DMS153 treated with DMSO at 0.1 percent for 48 hours (cell line): ENCODE measurements at regions not wholly inside any gene's neighbourhood (a gene's known extent, or its start where the extent isn't known, plus 50 kb on each side); places are given as distances from the start of the nearest gene placed in this dataset.

ENCODE experiments used
- DNase-seq: peaks from one replicate; lab custom pipeline; 2025; ENCODE audit not compliant: unreplicated experiment; lab: John Stamatoyannopoulos, UW

DNA sequence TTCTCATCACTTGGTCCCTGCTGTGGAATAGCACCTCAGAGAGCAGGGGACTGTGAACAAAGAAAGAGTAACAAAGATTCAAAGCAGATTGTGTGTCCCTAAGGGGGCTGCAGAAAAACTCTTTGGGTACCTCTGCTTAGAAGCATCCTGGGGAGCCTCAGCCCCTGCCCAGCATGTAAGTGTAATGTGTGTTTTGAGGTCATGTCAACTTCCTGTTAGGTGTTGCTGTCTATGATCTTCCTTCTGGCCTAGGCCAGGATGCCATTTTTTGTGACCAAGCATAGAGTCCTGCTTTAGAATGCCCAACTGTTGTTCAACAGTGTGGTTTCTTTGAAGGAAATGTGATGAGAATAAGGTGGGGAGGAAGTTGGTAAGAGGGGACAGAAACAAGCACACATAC lies 77.1 kb upstream of the BCL6 start:
- DNase-seq = no peak

DNA sequence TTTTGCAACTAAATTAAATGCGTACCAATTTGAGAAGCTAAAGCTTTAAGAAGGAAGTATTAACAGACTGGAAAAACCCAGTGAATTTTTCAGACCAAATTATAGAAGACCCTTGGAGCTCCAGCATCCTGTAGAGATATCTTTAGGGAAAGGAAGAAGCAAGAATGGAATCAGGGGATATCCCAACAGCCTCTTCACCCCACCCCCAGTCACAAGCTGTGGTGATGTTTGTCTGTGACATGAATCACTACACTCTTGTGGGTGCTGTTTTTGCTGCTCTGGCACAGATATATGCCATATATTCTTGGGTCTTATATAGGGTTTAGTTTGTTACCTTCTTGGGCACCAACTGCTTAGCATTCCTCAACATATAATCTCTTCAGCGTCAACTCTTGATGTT lies 78.5 kb upstream of the BCL6 start:
- DNase-seq = no peak

DNA sequence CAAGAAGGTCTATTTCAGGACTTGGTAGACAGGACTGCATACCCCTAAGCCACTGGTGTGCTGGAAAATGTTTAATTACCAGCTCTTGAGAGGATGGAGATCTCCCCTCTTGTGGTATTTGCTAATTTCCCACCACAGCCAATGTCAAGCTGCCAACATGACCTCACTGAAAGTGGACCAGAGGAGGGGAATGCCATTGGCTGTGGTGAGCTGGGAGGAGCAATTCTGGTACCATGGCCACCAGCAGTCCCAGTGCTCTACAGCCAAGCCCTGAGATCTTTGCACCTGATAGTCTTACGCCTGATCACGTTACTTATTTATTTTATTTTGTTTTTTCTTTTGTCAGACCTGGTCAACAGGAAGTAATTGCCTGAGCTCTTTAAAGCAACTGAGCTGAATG lies 82.5 kb upstream of the BCL6 start:
- no peak for DNase-seq

DNA sequence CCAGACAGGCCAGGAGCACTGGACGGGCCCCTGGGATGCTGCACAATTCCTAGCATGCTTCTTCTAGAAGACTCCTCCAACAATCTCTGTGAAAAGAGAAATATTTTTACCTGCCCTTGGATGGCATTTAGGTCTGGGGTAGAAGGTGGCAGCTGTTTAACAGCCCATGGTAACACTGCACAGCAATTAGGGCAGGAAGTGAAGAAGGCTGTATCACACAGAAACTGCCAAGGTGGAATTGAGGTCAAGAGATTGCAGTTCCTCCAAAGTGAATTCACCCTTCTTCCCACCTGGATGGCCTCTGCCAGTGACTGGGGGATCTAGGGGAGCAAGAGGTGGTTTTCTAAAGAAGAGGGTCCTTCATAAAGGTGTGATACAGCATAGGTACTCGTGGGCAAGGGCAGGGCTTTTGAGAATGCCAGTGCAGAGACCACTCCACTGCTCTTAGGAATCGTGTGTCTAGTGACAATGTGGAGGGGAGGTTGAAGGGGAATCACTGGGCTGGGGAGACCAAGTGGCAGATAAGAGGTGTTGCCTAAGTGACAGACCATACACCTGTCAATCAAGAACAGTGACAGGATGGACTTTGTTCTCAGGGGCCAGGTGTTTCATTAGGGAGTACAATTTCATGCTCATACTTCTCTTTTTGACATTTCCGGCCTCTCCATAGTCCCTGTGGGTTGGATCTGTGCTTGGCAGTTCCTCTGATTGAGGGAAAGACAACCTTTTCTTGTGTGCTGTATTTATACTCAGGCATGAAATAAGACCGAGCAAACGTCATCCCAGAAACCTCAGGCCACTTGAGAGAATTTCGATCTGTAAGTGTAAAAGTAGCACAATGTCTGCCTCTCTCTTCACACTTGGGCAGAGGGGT lies 83.5 kb upstream of the BCL6 start:
- DNase-seq = no peak

DNA sequence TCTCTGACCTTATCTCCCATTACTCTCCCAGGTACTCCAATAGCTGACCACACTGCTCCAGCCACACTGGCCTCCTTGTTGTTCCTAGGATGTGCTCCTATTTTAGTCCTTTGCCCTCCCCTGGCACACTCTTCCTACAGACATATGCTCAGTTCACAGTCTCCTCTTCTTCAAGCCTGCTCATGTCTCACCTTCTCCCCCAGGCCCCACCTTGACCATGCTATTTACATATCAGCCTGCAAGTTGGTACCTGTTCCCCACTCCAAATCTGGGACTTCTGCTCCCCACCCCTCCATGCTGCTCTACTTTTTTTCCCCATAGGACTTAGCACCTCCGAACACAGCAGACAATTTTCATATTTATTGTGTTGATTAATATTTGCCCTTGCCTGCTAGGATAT lies 84.9 kb upstream of the BCL6 start:
- DNase-seq = no peak

DNA sequence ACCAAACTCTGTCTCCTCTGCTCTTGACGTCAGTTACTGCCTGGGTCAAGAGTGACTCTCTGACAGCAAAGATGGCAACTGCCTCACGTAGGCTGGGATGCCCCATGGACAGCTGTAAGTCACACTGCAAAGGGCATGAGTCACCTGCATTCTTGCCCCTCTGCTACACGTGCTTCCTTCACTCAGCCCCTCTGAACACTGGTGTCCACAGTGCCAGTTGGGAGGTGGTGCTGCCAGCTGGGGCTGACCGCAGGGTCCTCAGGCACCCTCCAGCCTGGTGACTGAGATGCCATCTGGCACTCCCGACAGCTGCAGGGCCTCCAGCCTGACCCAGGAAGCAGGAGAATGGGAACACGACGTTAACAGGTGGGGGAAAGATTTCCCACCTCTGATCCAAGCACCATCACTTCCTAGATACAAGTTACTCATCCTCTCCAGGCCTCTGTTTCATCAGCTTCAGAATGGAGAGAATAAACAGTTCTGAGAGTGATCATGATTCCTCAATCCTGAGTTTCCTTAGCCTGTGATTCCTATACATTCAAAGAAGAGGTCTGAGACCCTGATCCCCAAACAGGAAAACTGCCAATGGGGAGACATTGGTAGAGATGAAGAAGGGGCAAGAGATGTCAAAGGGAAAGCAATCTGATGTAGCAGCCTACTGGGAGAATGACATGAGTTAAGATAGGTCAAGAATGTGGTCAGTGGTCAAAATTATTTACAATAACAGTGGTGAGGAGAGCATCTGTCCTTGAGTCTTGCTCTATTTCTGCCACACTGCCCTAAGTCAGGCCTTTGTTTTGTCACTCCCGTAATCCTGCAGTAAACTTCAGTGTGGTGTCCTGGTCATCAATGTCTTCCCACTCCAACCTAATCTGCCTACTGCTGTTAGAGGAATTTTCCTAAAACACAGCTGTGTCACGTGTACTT lies 86.1 kb upstream of the BCL6 start:
- no peak for DNase-seq

DNA sequence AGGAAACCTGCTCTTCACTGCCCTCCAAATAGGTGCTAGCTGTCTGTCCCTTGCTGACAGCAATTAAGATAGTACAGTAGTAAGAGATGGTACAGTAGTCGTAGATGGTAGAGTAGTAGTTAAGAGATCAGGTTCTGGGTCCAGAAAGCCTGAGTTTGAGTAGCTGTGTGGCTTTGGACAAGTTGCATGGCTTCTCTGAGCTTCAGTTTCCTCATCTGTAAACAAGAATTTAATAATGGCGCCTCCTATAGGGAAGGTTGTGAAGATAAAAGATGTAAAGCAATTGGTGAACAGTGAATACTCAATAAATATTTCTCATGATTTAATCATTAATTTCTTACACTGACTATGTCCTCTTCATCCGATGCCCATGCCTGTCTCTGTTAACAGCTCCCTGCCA lies 86.9 kb upstream of the BCL6 start:
- DNase-seq = no peak

DNA sequence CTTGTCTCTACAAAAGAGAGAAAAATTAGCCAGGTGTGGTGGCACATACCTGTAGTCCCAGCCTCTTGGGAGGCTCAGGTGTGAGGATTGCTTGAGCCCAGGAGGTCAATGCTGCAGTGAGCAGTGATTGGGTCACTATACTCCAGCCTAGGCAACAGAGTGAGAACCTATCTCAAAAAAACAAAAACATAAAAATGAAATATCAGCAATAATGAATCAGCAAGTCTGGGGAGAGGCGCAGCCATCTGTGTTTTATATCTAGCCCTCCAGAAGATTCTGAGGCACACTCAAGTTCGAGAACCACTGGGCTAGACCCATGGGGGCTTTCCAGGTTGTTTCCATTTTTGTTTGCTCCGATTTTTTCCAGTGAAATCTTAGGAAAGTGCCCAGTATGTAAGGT lies 88.1 kb upstream of the BCL6 start:
- no peak for DNase-seq

DNA sequence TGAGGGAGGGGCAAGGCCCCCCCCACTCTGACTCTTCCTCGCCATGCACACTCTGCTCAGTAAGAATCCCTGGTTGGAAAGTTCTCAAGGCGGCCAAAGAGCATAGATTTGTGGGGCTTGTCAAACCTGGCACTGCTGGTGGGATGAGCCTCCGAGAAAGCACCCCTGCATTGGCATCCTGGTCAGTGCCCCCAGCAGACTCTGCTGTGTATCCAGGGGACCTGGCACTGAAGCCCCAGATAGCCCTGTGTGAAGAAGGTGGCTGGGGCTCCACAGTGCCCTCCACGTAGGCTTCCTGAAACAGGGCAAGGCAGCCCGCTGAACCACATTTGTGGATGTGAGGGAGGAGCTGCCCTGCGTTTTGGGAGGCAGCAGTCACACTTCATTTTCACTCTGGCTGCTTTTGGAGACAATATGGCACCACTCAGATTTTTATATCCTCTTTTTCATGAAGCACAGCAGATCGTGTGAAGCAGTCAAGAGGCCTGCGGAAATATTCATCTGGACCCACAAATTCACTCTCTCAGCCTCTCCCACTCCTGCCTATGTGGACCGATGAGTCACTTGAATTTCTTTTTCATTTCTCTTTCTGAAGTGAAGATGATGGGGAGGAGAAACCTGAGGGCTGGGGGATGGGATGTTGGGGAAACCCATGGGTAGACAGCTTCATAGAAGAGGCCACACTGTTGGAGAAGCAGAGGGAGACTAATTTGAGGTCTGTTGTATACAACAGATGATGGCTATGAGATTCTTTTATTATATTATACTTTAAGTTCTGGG lies 88.7 kb upstream of the BCL6 start:
- no peak for DNase-seq

DNA sequence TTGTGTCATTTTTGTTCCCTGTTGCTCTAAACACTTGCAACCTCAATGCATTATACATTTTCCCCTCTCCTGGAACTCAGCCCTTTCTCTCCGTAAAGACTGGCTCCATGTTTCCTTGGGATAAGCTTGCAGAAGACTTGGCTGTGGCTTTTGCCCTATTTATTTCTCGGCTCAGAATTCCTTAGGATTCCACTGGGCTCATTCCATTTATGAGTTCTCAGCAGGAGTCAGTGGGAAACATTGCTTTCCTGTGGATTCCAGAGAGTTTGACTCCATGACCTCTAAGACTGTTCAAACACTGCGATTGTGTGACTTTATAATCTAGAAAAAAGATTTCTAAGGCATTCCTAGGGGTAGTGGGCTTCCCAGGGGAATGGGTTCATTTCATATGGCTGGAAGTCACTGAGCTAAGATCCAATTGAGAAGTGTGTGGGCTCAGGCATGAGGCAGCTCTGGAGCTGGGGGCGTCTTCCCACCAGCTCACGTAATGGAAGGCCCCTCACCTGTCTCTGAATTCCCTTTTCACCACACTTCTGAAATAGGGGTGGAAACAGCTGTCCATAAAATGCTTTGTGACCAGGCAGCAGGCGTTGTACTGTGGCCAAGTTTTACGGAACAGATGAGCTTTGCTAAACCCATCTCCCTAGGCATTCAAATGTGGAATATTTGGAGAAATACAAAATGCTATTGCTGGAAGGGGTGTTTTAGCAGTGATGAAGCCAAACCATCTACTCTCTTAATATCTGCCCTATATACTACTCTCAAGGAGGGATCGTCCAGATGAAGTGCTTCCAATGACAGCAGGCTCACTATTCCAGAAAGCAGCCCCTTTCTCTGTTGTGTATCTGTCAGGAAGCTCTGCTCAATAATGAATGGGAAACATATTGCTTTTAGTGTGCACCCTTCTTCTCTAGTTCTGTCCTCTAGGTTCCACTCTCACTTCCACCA lies 91.8 kb upstream of the BCL6 start:
- no peak for DNase-seq

DNA sequence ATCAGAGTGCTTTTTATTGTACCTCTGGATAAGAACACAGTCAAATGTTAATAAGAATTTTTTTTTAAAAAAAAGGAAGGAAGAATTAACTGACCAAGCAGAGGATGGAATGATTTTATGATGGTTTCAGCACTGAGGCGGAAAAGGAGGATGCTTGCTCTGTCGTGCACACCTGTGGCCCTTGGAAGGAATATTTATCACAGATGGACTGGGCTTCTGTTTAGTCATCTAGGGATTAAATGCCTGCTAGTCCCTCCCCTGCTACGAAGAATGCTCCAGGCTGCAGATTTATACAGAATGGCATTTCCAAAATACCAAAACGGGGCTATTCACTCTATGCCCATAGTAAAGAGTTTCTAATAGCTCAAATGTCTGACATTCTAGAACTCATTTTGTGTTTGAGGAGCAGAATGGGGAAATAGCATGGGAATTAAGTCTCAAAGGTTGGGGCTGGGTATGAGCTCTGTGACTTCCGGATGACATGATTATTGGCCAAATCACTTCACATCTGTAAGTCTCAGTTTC lies 92.8 kb upstream of the BCL6 start:
- no peak for DNase-seq

DNA sequence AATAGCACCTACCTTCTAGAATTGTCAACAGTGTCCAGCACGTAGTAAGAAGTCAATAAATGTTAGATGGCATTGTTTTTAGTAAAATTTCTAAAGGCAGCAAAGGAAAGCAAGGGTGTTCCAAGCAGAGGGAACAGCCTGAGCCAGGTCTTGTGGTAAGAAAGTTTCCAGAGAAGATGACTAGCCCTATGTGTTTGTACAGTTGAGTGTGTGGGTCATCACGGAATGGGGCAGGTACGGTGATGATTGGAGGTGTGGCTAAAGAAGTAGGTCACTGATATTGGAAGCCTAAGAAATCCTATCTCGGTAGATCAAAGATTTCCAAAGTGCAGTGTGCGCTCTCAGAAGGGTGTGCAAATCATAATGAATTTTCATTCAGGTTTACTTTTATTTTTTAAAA lies 94.2 kb upstream of the BCL6 start:
- no peak for DNase-seq

DNA sequence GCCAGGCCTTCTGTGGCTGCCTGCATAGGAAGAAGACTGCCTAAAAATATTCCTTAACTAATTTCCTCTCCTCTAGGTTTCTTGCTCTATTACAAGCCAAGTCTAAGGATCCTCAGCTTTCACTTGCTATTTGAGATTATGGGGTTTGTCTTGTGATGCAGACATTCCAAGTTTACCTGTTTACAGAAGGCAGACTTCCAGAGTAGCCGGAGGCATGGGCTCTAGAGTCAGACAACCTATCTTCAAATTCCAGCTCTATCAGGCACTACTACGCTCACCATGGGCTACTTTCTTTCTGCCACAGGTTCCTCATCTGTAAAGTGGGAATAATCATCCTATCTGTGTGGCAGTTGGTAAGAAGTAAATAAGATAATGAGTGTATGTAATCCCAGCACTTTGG lies 95.6 kb upstream of the BCL6 start:
- no peak for DNase-seq

DNA sequence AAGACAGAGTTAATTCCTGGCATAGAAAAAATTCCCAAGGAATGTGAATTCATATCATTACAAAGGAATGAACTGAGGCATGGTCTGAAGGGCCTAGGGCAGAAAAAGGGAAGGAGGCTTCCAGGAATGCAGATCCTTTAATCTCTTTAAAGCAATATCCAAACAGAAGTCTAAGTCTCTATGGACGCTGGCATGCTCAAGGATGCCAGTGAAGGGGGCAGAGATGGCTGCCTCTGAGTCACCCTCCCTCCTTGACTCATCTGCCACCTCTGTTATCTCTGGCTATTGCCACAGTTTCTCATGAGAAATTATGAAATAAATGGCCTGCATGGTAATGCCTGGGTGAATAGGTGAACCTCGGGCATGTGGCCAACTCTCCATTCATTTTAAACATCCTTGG lies 96.3 kb upstream of the BCL6 start:
- no peak for DNase-seq

DNA sequence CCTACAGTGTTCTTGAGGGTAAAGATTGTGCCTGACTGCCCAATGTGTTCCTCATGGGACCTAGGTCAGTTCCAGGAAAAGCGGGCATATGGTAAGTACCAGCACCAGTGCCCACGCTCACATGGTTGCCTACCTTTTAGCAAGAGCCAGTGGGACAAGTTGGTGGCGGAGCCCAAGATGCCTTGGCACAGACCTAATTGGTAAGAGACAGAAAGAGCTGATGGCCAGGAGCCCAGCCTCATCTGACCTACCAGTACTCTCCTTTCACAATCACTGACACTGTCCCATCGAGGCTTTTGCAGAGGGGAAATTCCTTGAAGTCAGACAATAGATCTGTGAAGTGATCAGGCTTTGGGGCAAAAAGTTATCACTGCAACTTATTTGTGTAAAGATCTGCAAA lies 98.4 kb upstream of the BCL6 start:
- DNase-seq = no peak

DNA sequence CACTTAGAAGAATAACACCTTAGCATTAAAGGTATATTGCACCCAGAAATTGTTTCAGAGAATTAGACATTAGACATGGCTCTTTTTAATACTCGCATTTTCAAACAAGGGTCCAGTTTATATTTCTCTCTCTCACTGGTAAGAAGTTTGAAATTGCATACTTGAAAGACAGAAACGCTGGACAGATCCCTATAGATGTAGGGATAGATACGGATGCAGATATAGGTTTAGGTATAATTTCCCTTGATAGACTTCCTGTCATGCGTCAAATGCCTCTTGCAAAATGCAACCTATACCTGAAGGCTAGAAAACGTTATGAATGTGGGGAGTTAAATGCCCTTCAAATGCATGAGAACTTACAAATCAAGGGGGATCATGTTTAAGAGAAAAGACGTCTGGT lies 99.4 kb upstream of the BCL6 start:
- no peak for DNase-seq

DNA sequence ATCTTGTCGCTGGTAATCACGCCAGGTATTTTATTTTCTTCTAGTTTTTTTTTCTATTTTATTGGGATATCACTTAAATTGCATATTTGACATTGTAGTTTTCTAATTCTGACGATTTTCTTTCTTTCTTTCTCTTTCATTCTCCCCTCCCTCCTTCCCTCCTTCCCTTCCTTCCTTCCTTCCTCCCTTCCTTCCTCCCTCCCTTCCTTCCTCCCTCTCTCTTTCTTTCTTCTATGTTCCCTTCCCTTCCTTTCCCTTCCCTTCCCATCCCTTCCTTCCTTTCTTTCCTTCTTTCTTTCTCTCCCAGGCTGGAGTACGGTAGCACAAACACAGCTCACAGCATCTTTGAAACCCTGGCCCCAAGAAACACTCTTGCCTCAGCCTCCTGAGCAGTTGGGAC lies 100.6 kb upstream of the BCL6 start:
- DNase-seq = no peak

DNA sequence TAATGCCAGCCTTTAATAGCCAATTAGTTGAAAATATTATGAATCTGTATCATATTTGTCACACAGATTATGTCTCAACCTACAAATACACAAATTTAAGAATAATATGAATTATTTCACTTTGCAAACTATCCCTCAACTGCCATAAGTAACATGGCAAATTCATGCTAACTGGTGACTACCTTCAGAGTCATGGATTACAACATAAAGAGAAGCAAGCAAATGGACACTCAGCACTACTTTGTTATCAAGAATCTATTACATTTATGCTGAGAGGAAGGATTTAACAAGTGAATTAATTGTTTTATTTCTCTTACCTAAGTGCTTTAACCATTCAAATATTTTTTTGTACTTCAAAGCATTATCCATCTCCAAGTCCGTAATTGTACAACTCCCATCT lies 103.1 kb upstream of the BCL6 start:
- no peak for DNase-seq

DNA sequence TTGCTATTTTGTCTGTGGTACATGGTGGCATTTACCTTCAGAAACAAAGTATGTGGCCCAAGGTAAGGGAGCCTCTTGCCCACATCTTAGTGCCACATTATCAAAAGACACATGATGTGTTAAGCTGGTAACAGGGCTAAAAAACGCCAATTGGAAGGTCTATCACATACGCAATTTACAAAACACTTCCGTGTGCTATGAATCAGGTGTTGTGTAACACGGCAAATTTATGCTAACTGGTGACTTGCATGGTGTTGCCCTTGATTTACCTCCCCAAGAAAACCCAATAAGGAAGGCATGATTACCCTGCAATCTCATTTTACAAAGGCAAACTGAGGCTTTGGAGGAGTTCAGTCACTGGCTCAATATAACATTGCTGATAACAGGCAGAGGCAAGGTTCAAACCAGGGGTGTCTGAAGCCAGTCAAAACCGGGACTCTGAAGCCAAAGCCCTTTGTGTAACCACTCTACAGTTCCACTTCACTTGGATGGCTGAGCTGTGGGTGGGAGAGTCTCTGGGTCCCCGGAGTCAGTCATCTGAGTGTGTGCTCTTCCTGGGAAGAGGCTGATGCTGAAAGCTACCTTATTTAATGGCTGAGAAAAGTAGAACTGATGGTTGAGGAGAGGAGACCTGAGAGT lies 103.9 kb upstream of the BCL6 start:
- no peak for DNase-seq
